Left colon (tissue), 2 donors: ENCODE measurements at regions not wholly inside any gene's neighbourhood (a gene's known extent, or its start where the extent isn't known, plus 50 kb on each side); places are given as distances from the start of the nearest gene placed in this dataset.
"Not testable (repeated sequence)": the region's sequence is repeated elsewhere in the genome, so short reads cannot be mapped to it uniquely, and the experiment has no call there.

Experiments
- ATAC-seq: fragments of 200-7000 bp; cut with Tn5 transposase; one replicate; pipeline ENCODE4 v1.9.1; 2020; ENCODE audit warnings: mild to moderate bottlenecking, moderate library complexity
- DNase-seq, 2 donors: peaks; one replicate each; pipeline ENCODE4 v3.0.0-alpha.2; 2020
- intact Hi-C, 2 donors: fragments of 100-400 bp; cut with DNase I in 1 of 2; cut with micrococcal nuclease in 1 of 2; formaldehyde crosslinking; loops; one replicate each; pipeline versions ENCODE4 v1.11.2 to v1.14.0; 2022; cut with DNase I, micrococcal nuclease
- donor health status: DM: no; HTN: no; CAD: no.
- donor health status: DM: yes; HTN: yes; CAD: no.

GRCh38 chr12:131407221-131408035, 303.5 kb upstream of the SFSWAP start:
- intact Hi-C loops = no loop called here
- DNase-seq (no peak), ATAC-seq (no peak)

- intact Hi-C loops = no loop called here
- DNase-seq (no peak), ATAC-seq (no peak)
These were observed 302.9 kb upstream of the SFSWAP start for GRCh38 chr12:131408036-131408365.

- no peak for ATAC-seq
- intact Hi-C loops = no loop called here
- DNase-seq = no peak
These were observed 302.4 kb upstream of the SFSWAP start for GRCh38 chr12:131408484-131408883.

- intact Hi-C loops = no loop called here
- ATAC-seq = no peak
- DNase-seq = no peak
These were observed 301.7 kb upstream of the SFSWAP start for GRCh38 chr12:131409211-131409610.

- ATAC-seq, intact Hi-C loops, DNase-seq: not testable (repeated sequence)
These were observed 299.1 kb upstream of the SFSWAP start for GRCh38 chr12:131411827-131412226.

- DNase-seq (no peak), ATAC-seq (no peak)
- intact Hi-C loops = no loop called here
These were observed 297.9 kb upstream of the SFSWAP start for GRCh38 chr12:131413006-131413405.

- DNase-seq (no peak), ATAC-seq (no peak)
- intact Hi-C loops = no loop called here
These were observed 297.4 kb upstream of the SFSWAP start for GRCh38 chr12:131413471-131413870.

- ATAC-seq, intact Hi-C loops, DNase-seq: not testable (repeated sequence)
These were observed 296.6 kb upstream of the SFSWAP start for GRCh38 chr12:131414155-131414922.

- ATAC-seq = no peak
- no peak for DNase-seq
- intact Hi-C loops = no loop called here
These were observed 295.1 kb upstream of the SFSWAP start for GRCh38 chr12:131415781-131416180.

GRCh38 chr12:131418121-131418520, 292.8 kb upstream of the SFSWAP start:
- intact Hi-C loops = no loop called here
- ATAC-seq (no peak), DNase-seq (no peak)

- ATAC-seq (no peak), DNase-seq (no peak)
- intact Hi-C loops = no loop called here
These were observed 292.0 kb upstream of the SFSWAP start for GRCh38 chr12:131418884-131419283.

- DNase-seq (no peak), ATAC-seq (no peak)
These were observed 289.9 kb upstream of the SFSWAP start for GRCh38 chr12:131420867-131421447.

GRCh38 chr12:131421509-131422186, 289.2 kb upstream of the SFSWAP start:
- ATAC-seq = no peak
- DNase-seq = no peak
- intact Hi-C loops = no loop called here

More at GRCh38 chr12:131420867-131421447, 289.9 kb upstream of the SFSWAP start:
- intact Hi-C loops = no loop called here

GRCh38 chr12:131422187-131422520, 288.7 kb upstream of the SFSWAP start:
- DNase-seq = no peak
- intact Hi-C loops = no loop called here
- no peak for ATAC-seq

- DNase-seq (no peak), ATAC-seq (no peak)
- intact Hi-C loops = no loop called here
These were observed 288.1 kb upstream of the SFSWAP start for GRCh38 chr12:131422744-131423143.

- no peak for DNase-seq
- ATAC-seq = no peak
- intact Hi-C loops = no loop called here
These were observed 286.6 kb upstream of the SFSWAP start for GRCh38 chr12:131424270-131424669.

- no peak for DNase-seq
- no peak for ATAC-seq
- intact Hi-C loops = no loop called here
These were observed 285.5 kb upstream of the SFSWAP start for GRCh38 chr12:131425112-131426075.

GRCh38 chr12:131428091-131428685, 282.7 kb upstream of the SFSWAP start:
- DNase-seq (no peak), ATAC-seq (no peak)
- intact Hi-C loops = no loop called here
